NCI-H2171 treated with DMSO at 0.1 percent for 48 hours (cell line): ENCODE measurements at regions not wholly inside any gene's neighbourhood (a gene's known extent, or its start where the extent isn't known, plus 50 kb on each side); places are given as distances from the start of the nearest gene placed in this dataset.
A peak's percentile ranks its signal among the peaks of the same experiment; 100 is the strongest.
"Not testable (repeated sequence)": the region's sequence is repeated elsewhere in the genome, so short reads cannot be mapped to it uniquely, and the experiment has no call there.

Experiments used
- DNase-seq: peaks from one replicate; lab custom pipeline; 2025; lab: John Stamatoyannopoulos, UW

- DNase-seq = no peak
These were observed 134.3 kb upstream of the CRHR1 start for GRCh38 chr17:45649796-45650195.

GRCh38 chr17:45650561-45650960, 133.6 kb upstream of the CRHR1 start:
- no peak for DNase-seq

DNA sequence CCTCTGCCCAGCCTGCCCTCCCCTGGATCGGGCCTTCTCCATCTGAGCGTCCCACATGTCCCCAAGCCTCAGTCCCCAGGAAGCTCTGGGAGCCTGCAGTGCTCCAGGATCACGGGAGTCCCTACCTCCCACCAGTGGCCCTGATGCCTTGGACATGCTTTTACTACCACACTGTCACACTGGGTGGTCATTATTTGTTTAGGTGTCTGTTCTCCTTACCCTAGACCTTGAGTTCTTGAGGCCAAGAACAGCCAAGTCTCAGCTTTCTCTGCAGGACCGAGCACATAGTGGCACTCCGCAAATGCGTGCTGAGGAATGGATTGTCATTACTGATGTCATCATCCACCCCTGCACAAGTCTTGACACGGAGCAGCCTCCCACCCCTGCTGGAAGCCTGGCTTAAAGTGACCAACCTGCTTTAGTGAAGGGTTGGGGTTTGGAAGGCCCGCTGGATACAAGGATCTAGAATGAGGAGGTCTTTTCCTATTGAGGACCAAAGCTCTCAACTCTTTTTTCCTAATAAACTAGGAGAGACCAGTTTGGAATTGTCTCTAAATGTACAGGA, 132.9 kb upstream of the CRHR1 start:
- no peak for DNase-seq

DNA sequence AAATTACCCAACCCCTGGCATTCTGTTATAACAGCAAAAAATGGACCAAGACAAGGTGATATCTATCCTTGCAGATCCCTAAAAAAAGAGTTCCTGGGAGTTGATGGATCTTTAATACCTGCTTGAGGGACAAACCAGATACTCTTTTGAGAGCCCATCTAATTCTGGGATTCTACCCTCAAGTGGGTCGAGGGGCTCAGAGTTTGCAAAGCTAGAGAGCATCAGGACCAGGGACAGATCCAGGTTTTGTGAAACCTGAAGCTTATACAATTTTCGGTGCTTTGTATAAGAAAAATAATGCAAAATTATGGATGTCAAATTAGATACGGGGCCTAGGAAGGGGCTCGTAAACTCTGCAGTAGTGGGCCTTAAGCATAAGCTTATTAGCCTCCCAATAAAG, 130.5 kb upstream of the CRHR1 start:
- no peak for DNase-seq

- DNase-seq = no peak
These were observed 127.5 kb upstream of the CRHR1 start for GRCh38 chr17:45656527-45657181.

- no peak for DNase-seq
These were observed 123.6 kb upstream of the CRHR1 start for GRCh38 chr17:45660474-45660873.

DNA sequence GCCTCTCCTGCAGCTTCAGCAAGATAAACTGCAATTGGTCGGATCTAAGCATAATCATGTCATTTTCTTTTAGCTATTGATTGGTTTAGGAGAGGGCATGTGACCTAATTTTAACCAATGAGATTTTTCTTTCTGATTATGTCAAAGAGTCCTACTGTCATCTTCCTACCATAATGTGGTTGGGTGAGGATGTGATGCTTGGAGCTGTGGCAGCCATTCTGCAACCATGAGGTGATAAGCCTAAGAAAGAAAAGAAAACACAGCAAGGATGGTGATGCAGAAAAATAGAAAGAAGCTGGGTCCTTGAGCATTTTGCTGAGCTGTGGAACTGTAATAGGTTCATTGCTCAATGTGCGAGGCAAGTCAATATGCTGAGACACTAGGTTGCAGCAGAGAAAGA, 121.7 kb upstream of the CRHR1 start:
- DNase-seq = no peak

- DNase-seq = no peak
These were observed 120.3 kb upstream of the CRHR1 start for GRCh38 chr17:45663772-45664171.

- DNase-seq = no peak
These were observed 119.2 kb upstream of the CRHR1 start for GRCh38 chr17:45664921-45665320.

GRCh38 chr17:45666046-45666600, 118.0 kb upstream of the CRHR1 start:
- DNase-seq = no peak

GRCh38 chr17:45666641-45667040, 117.5 kb upstream of the CRHR1 start:
- DNase-seq = no peak

DNA sequence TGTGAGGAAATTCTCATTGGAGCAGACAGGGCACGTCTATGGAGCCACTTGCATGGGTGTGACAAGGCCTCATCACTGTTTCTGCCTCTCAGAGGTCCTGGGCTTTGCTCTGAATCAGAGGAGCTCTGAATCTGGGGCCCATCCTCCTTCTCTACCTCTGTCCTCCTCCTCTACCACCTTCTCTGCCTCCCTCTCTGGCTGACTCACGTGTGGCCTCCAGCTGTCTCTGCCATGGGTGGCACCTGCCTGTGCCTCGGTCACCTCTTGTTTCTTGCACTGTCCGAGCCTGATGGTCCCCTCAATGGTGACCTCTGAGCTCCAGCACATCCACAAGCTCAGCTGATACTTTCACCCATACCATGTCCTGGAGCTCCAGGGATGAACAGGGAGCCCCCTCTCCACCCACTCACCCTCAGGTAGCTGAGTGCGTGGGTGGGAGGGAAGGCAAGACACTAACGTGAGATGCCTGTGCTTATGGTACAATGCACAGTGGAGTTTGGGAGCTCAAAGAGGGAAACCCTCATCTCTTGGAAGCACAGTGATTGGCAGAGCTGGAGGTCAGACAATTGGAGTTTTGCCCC, 116.4 kb upstream of the CRHR1 start:
- no peak for DNase-seq

DNA sequence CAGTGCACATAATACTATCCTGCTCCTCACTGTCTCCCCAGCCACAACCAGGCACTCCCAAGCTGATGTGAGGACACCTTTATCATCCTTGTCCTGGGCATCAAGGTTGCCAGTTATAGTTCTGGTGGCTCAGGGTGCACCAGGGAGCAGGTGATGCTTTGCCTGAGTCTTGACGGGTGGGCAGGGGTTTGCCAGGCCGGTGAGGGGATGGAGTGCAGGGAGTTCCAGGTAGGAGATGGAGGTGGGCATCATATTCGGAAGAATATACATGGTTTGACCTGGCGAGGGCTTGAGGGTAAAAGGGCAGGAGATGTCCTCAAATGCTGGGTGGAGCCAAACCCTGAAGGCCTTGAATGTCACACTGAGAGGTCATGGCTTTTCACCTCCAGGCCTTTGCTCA, 115.8 kb upstream of the CRHR1 start:
- DNase-seq = no peak

DNA sequence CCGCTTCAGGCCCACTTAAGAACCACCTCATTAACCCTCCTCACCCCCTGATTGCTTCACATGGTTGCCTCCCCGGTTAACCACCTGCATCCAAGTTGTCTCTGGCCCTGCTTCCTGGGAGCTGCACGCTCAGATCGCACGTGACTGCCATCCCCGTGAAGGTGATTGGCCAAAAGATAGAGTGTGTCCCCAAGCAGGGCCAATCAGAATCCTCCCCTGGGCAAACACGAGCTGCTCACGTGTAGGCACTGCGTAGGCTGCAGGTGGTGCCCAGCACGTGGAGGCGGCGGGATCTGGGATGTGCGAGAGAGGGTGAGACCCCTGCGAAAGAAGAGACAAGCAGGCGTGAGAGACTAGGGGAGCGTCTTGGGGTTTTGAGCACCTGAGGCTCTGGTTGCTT, 111.8 kb upstream of the CRHR1 start:
- DNase-seq = peak; percentile 86

DNA sequence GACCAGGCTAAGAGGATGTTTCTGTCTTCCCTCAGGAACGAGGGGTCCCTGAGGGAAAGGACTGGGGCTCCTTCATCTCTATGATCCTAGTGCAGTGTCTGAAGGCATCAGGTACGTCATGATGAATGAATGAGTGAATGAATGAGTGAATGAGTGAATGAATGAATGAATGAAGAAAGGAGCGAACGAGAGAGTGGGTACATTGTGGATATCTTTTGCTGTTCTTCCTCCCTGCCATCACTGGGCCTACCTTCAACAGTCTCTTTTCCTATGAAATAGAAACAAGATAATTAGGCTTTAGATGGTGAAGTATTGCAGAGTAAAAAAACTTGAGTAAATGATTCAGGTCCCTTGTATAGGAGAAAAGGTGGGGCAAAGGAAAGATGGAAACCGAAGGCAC, 111.3 kb upstream of the CRHR1 start:
- DNase-seq = no peak

DNA sequence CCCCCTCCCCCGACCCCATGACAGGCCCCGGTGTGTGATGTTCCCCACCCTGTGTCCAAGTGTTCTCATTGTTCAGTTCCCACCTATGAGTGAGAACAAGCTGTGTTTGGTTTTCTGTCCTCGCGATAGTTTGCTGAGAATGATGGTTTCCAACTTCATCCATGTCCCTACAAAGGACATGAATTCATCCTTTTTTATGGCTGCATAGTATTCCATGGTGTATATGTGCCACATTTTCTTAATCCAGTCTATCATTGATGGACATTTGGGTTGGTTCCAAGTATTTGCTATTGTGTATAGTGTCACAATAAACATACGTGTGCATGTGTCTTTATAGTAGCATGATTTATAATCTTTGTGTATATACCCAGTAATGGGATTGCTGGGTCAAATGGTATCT, 110.4 kb upstream of the CRHR1 start:
- not testable (repeated sequence) for DNase-seq

DNA sequence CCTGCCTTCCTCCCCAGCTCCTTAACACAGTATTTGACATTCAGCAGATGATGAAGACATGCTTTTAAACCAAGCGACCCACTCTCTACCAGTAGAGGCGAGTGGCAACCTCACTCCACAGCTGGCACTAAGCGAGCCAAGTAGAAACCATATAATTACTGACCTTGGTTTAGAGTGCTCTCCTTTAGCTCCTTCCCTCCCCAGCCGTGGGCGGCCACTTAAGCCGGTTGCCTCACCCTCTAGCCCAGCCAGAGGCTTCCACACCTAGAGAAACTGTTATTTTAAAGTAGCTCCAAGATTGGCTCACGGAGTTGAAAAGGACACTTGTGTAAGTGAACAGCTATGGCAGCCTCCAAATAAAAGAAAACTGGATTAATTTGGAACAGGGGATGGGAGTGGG, 109.1 kb upstream of the CRHR1 start:
- DNase-seq = no peak

- no peak for DNase-seq
These were observed 108.2 kb upstream of the CRHR1 start for GRCh38 chr17:45675892-45676291.

DNA sequence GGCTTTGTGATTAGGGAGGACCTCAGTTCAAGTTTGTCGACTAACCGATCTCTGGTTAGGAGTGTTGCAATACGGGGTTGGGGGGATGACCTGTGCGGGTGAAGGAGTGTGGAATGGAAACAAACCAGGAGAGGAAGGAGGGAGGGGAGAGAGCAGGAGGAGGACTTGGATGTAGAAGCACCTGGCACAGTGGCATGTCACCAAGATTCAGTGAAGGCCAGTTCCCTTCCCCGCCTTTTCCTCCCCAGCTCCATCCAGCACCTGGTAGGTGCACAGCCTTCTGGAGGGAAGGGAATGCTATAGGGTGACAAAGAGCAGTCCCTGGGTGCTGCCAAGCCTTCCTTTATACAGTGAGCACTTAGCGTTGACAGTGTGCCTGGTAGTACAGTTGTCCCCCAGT, 107.4 kb upstream of the CRHR1 start:
- DNase-seq = no peak

- peak; percentile 96 for DNase-seq
These were observed 106.3 kb upstream of the CRHR1 start for GRCh38 chr17:45677770-45678169.

GRCh38 chr17:45679426-45679825, 104.7 kb upstream of the CRHR1 start:
- no peak for DNase-seq

DNA sequence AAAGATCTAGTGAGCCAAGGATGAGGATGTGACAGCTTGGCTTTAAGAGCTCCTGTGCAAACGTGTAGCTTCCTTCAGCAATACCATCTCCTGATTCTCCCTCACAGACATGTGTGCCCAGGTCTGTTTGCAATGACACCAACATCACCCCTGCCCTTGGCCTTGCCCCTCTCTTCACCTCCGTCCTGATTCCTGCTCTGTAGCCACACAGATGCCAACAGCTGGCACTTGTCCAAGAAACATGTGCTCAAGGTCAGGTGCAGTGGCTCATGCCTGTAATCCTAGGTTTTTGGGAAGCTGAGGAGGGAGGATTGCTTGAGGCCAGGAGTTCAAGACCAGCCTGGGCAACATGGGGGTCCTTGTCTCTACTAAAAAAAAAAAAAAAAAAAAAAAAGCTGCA, 103.8 kb upstream of the CRHR1 start:
- DNase-seq = peak; percentile 56

DNA sequence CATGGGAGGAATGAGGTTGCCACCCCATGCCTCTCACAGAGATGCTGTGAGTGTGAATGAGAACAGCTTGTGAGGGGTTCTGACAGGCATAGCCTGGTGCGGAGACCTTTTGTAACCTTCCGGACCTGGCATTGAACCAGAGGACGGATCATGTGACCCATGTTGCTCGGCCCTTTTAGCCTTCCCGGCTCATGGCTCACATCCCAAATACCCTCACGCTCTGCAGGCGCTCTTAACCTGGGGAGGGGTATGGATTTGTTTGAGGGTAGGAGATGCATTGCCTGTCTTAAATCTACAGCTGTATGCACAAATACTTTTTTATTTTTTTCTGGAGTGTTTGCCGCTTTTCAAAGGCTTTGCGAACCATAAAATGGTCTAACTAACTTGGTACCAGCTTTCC, 102.4 kb upstream of the CRHR1 start:
- DNase-seq = no peak

DNA sequence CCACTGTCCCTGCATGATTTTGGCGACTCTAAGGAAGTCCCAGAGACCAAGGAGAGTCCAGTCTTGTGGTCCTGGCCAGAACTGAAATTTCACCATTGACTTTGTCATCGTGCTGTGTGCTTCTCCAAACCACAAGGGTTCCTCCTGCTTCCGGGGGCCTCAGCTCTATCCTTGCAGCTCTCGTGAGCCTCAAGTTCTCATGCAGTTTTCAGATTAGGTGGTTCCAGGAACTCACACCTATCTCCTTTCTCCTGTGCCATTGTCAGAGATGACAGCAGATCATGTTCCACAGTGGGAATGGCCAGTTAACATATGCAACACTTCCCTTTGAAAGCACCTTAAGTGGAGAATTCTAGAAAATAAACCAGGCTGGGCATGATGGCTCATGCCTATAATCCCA, 97.9 kb upstream of the CRHR1 start:
- DNase-seq = no peak
